Liver (tissue), 3 donors: ENCODE measurements at regions not wholly inside any gene's neighbourhood (a gene's known extent, or its start where the extent isn't known, plus 50 kb on each side); places are given as distances from the start of the nearest gene placed in this dataset.

Experiments
- ATF3 ChIP-seq: IDR thresholded peaks from 2 replicates; pipeline ENCODE4 v1.6.1; 2016; ENCODE audit warnings: antibody characterized with exemption
- GABPA ChIP-seq, 2 donors: IDR thresholded peaks in 1 of 2; conservative IDR thresholded peaks in 1 of 2; 2 replicates each; pipeline ENCODE4 v1.6.1; 2016; ENCODE audit warnings: antibody characterized with exemption in 2 of 2, mild to moderate bottlenecking in 1 of 2, moderate library complexity in 1 of 2
- JUND ChIP-seq, 2 donors: IDR thresholded peaks; 2 replicates each; pipeline ENCODE4 v1.6.1; 2016; ENCODE audit warnings: antibody characterized with exemption in 2 of 2
- TF ChIP-seq, protein P1 (sequence below): fragments of 150-350 bp; IDR thresholded peaks from 2 replicates; pipeline ENCODE4 v1.5.1; 2017; ENCODE audit warnings: improper control_type of control experiment, low read depth, low read length; ENCODE audit not compliant: missing input control
- donor health status: healthy.
- donor health status: healthy.

DNA sequence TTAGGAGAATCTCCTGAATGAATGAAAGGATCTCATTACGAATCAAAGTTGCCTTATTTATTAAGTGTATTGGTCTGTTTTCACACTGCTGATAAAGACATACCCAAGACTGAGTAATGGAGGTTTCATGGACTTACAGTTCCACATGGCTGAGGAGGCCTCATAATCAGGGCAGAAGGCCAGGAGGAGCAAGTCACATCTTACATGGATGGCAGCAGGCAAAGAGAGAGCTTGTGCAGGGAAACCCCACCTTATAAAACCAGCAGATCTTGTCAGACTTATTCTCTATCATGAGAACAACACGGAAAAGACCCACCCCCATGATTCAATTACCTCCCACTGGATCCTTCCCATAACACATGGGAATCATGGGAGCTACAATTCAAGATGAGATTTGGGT lies 785.2 kb upstream of the POU3F3 start:
- TF ChIP-seq, protein P1, sequence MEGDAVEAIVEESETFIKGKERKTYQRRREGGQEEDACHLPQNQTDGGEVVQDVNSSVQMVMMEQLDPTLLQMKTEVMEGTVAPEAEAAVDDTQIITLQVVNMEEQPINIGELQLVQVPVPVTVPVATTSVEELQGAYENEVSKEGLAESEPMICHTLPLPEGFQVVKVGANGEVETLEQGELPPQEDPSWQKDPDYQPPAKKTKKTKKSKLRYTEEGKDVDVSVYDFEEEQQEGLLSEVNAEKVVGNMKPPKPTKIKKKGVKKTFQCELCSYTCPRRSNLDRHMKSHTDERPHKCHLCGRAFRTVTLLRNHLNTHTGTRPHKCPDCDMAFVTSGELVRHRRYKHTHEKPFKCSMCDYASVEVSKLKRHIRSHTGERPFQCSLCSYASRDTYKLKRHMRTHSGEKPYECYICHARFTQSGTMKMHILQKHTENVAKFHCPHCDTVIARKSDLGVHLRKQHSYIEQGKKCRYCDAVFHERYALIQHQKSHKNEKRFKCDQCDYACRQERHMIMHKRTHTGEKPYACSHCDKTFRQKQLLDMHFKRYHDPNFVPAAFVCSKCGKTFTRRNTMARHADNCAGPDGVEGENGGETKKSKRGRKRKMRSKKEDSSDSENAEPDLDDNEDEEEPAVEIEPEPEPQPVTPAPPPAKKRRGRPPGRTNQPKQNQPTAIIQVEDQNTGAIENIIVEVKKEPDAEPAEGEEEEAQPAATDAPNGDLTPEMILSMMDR, result no peak
- TF ChIP-seq GABPA (IDR thresholded peaks at IDR 0.05 in 1 of 2, conservative IDR thresholded peaks at IDR 0.05 in 1 of 2) (no peak), JUND (IDR thresholded peaks at IDR 0.05) (no peak), ATF3 (no peak)
